ENCODE measurements at regions not wholly inside any gene's neighbourhood (a gene's known extent, or its start where the extent isn't known, plus 50 kb on each side); places are given as distances from the start of the nearest gene placed in this dataset.
A peak's percentile ranks its signal among the peaks of the same experiment; 100 is the strongest.

GRCh38 chr17:54749157-54749556 is 151.5 kb upstream of the TOM1L1 start:
- TF ChIP-seq, protein P1, sequence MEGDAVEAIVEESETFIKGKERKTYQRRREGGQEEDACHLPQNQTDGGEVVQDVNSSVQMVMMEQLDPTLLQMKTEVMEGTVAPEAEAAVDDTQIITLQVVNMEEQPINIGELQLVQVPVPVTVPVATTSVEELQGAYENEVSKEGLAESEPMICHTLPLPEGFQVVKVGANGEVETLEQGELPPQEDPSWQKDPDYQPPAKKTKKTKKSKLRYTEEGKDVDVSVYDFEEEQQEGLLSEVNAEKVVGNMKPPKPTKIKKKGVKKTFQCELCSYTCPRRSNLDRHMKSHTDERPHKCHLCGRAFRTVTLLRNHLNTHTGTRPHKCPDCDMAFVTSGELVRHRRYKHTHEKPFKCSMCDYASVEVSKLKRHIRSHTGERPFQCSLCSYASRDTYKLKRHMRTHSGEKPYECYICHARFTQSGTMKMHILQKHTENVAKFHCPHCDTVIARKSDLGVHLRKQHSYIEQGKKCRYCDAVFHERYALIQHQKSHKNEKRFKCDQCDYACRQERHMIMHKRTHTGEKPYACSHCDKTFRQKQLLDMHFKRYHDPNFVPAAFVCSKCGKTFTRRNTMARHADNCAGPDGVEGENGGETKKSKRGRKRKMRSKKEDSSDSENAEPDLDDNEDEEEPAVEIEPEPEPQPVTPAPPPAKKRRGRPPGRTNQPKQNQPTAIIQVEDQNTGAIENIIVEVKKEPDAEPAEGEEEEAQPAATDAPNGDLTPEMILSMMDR (IDR thresholded peaks at IDR 0.05): peak; percentile 17
- TF ChIP-seq EZH2 (IDR thresholded peaks at IDR 0.05) (no peak), EZH2phosphoT487 (IDR thresholded peaks at IDR 0.05) (no peak)

Data from neural progenitor cell (in vitro differentiated cells).